T-cell (primary cell): ENCODE measurements at regions not wholly inside any gene's neighbourhood (a gene's known extent, or its start where the extent isn't known, plus 50 kb on each side); places are given as distances from the start of the nearest gene placed in this dataset.
"Not testable (repeated sequence)": the region's sequence is repeated elsewhere in the genome, so short reads cannot be mapped to it uniquely, and the experiment has no call there.

Experiments used
- ATAC-seq, 4 experiments: fragments of 200-7000 bp in 3 of 4; fragments of 150-1000 bp in 1 of 4; cut with Tn5 transposase; replicated peaks in 1 of 4; 1 replicate in 3 of 4; 2 replicates in 1 of 4; pipeline ENCODE4 v1.10.0; 2021; ENCODE audit warnings: moderate library complexity in 3 of 4, mild to moderate bottlenecking in 2 of 4, moderate number of reproducible peaks in 1 of 4
- CTCF ChIA-PET, 2 donors: fragments of 300-600 bp; sonication (Branson Sonifier 250); formaldehyde crosslinking; loops; one replicate each; lab custom pipeline; 2022; ENCODE audit warnings: antibody characterized with exemption in 2 of 2; lab: Charles Lee
- POLR2A ChIA-PET, 2 donors: fragments of 300-600 bp; sonication (Branson Sonifier 250); formaldehyde crosslinking; loops; one replicate each; lab custom pipeline; 2022; ENCODE audit warnings: antibody characterized with exemption in 2 of 2; lab: Charles Lee
- DNase-seq, 35 experiments: peaks; one replicate each; pipeline versions ENCODE4 v3.0.0 to v3.0.0-alpha.2; 2013 to 2023
- H3K27ac ChIP-seq: one replicate; pipeline ENCODE4 v1.5.1; 2013; ENCODE audit warnings: low read length
- H3K27me3 ChIP-seq, 2 experiments: replicated peaks in 1 of 2; 1 replicate in 1 of 2; 2 replicates in 1 of 2; pipeline versions ENCODE4 v1.6.1 to v1.7.0; 2013; ENCODE audit warnings: low read length in 1 of 2, mixed read lengths in 1 of 2; ENCODE audit not compliant: control insufficient read depth in 2 of 2, insufficient read depth in 2 of 2; ENCODE audit errors: extremely low read depth in 1 of 2
- H3K36me3 ChIP-seq, 2 donors: 1 replicate in 1 of 2; 2 replicates in 1 of 2; pipeline versions ENCODE4 v1.6.1 to v1.7.0; 2013; ENCODE audit warnings: low read length in 1 of 2; ENCODE audit not compliant: control insufficient read depth in 2 of 2, insufficient read depth in 1 of 2; ENCODE audit errors: extremely low read depth in 1 of 2
- H3K4me1 ChIP-seq, 2 experiments: 1 replicate in 1 of 2; 2 replicates in 1 of 2; pipeline versions ENCODE4 v1.6.1 to v1.7.0; 2013; ENCODE audit warnings: low read length in 2 of 2, mixed read lengths in 1 of 2; ENCODE audit not compliant: insufficient read depth in 2 of 2, control insufficient read depth in 1 of 2; ENCODE audit errors: extremely low read depth in 1 of 2
- H3K4me3 ChIP-seq, 2 donors: 1 replicate in 1 of 2; 2 replicates in 1 of 2; pipeline versions ENCODE4 v1.5.1 to v1.7.0; 2013; ENCODE audit warnings: mild to moderate bottlenecking in 2 of 2, low read length in 1 of 2, moderate library complexity in 1 of 2; ENCODE audit not compliant: control insufficient read depth in 1 of 2; ENCODE audit errors: extremely low read depth in 1 of 2
- H3K9me3 ChIP-seq: 2 replicates; pipeline ENCODE4 v1.7.0; 2013
- H3K27ac Mint-ChIP-seq, 2 donors: one replicate each; pipeline ENCODE4 v1.8.0; 2020 to 2021; ENCODE audit warnings: mild to moderate bottlenecking in 2 of 2, mixed read lengths in 2 of 2
- H3K27me3 Mint-ChIP-seq, 2 donors: one replicate each; pipeline ENCODE4 v1.8.0; 2021 to 2022; ENCODE audit warnings: mixed read lengths in 2 of 2
- H3K36me3 Mint-ChIP-seq: one replicate; pipeline ENCODE4 v1.8.0; 2021; ENCODE audit warnings: mixed read lengths
- H3K4me1 Mint-ChIP-seq, 3 donors: one replicate each; pipeline ENCODE4 v1.8.0; 2020 to 2022; ENCODE audit warnings: mixed read lengths in 3 of 3, mild to moderate bottlenecking in 1 of 3
- H3K4me3 Mint-ChIP-seq, 3 donors: one replicate each; pipeline ENCODE4 v1.8.0; 2020 to 2022; ENCODE audit warnings: mild to moderate bottlenecking in 3 of 3, mixed read lengths in 3 of 3, moderate library complexity in 3 of 3
- H3K9me3 Mint-ChIP-seq, 3 donors: one replicate each; pipeline ENCODE4 v1.8.0; 2020 to 2022; ENCODE audit warnings: mixed read lengths in 3 of 3
- WGBS: methylation state at CpG from one replicate; pipeline ENCODE4 v1.1.5; 2013; ENCODE audit warnings: missing lambda C conversion rate; ENCODE audit not compliant: insufficient coverage; 5-methylcytosine and 5-hydroxymethylcytosine counted together

DNA sequence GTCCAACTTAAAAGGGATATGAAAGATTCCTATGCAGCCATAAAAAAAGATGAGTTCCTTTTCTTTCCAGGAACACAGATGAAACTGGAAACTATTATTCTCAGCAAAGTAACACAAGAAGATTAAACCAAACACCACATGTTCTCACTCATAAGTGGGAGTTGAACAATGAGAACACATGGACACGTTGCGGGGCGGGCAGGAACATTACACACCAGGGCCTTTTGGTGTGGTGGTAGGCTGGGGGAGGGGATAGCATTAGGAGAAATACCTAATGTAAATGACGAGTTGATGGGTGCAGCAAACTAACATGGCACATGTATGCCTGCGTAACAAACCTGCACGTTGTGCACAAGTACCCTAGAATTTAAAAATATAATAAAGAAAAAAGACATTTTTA is 516.1 kb downstream of the LRRC70 start:
- ChIA-PET POLR2A (no interaction called here), CTCF (no interaction called here)
- no peak overlapping the region for H3K27ac Mint-ChIP-seq
- no peak for DNase-seq
- Histone ChIP-seq H3K9me3 (no peaks in the 10 kb centered on the region), H3K36me3 (no peaks in the 10 kb centered on the region), H3K4me1 (no peaks in the 10 kb centered on the region), H3K27ac (no peak overlapping the region), H3K4me3 (no peak overlapping the region), H3K27me3 (peaks cover 0 to 4% of the 10 kb centered on the region in 2 experiments)
- H3K9me3 Mint-ChIP-seq, result peaks cover 0 to 8% (median 4%) of the 10 kb centered on the region in 3 donors
- H3K36me3 Mint-ChIP-seq, result no peaks in the 10 kb centered on the region
- H3K4me1 Mint-ChIP-seq, result no peaks in the 10 kb centered on the region
- H3K4me3 Mint-ChIP-seq, result no peak overlapping the region
- WGBS, result no CpG with 5 or more reads among the region's 6 CpGs
- ATAC-seq, result no peak
- no peaks in the 10 kb centered on the region for H3K27me3 Mint-ChIP-seq

DNA sequence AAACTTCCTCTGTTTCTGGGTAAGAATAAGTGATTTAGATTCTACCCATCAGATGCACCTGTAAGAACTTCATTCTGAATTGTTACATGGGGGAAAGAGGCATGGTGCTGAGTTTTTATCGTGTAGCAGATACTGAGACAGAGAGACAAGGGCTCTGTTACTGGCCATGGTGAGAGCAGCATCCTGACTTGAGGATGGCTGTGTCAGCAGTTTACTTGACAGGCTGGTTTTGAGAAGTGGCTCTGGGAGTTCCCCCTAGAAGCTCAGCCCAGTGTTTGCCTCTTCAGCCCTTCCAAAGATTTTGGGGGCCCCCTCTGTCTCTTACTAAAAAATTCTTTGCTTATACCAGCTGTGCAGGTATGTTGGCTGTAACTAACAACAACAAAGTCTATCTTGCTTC is 510.5 kb downstream of the LRRC70 start:
- Mint-ChIP-seq H3K4me1 (no peaks in the 10 kb centered on the region), H3K27me3 (peaks cover 0 to 4% of the 10 kb centered on the region in 2 donors), H3K9me3 (peaks cover 0 to 11% (median 4%) of the 10 kb centered on the region in 3 donors), H3K4me3 (no peak overlapping the region), H3K36me3 (no peaks in the 10 kb centered on the region), H3K27ac (no peak overlapping the region)
- H3K27me3 ChIP-seq, result peaks cover 0 to 4% of the 10 kb centered on the region in 2 experiments
- ChIA-PET CTCF (no interaction called here), POLR2A (no interaction called here)
- ATAC-seq (no peak), DNase-seq (no peak)
- H3K36me3 ChIP-seq, result no peaks in the 10 kb centered on the region
- H3K27ac ChIP-seq, result no peak overlapping the region
- WGBS, result no CpG with 5 or more reads among the region's 1 CpG
- H3K4me3 ChIP-seq, result no peak overlapping the region
- H3K4me1 ChIP-seq, result no peaks in the 10 kb centered on the region
- H3K9me3 ChIP-seq, result no peaks in the 10 kb centered on the region

DNA sequence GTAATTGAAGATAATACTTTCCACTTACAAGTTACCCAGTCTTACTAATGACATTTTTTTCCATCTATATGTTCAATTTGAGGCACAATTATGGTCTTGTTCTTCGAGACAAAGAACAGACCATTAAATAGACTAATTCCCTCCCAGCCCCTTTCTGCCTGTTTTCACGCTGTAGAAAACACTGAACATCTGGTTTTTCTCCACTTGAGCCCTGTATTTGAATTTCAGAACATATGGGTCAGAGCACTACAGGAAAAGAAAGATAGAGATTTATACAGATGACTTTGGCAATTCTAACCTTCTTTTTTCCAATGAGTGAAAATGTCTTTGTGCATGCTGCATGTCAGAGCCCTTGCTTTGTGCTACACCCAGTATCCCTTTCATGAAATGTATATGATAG is 506.9 kb downstream of the LRRC70 start:
- no peak overlapping the region for H3K4me3 Mint-ChIP-seq
- POLR2A ChIA-PET, result no interaction called here
- H3K9me3 Mint-ChIP-seq, result peaks cover 0 to 5% (median 0%) of the 10 kb centered on the region in 3 donors
- H3K9me3 ChIP-seq, result no peaks in the 10 kb centered on the region
- no peaks in the 10 kb centered on the region for H3K4me1 Mint-ChIP-seq
- DNase-seq (no peak), ATAC-seq (no peak)
- CTCF ChIA-PET, result no interaction called here
- H3K27me3 ChIP-seq, result peaks cover 0 to 4% of the 10 kb centered on the region in 2 experiments
- no peaks in the 10 kb centered on the region for H3K36me3 Mint-ChIP-seq
- no peaks in the 10 kb centered on the region for H3K4me1 ChIP-seq
- H3K27ac ChIP-seq, result no peak overlapping the region
- no peak overlapping the region for H3K27ac Mint-ChIP-seq
- H3K27me3 Mint-ChIP-seq, result peaks cover 0 to 4% of the 10 kb centered on the region in 2 donors
- H3K4me3 ChIP-seq, result no peak overlapping the region
- no peaks in the 10 kb centered on the region for H3K36me3 ChIP-seq
- WGBS, result no CpG with 5 or more reads among the region's 2 CpGs

DNA sequence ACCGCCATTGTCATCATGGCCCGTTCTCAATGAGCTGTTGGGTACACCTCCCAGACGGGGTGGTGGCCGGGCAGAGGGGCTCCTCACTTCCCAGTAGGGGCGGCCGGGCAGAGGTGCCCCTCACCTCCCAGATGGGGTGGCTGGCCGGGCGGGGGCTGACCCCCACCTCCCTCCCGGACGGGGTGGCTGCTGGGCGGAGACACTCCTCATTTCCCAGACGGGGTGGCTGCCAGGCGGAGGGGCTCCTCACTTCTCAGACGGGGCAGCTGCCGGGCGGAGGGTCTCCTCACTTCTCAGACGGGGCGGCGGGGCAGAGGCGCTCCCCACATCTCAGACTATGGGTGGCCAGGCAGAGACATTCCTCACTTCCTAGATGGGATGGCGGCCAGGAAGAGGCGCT is 505.1 kb downstream of the LRRC70 start:
- H3K9me3 Mint-ChIP-seq, H3K36me3 ChIP-seq, H3K27me3 Mint-ChIP-seq, H3K4me3 ChIP-seq, H3K27ac ChIP-seq, H3K4me1 Mint-ChIP-seq, H3K9me3 ChIP-seq, ATAC-seq, POLR2A ChIA-PET, H3K36me3 Mint-ChIP-seq, H3K4me3 Mint-ChIP-seq, DNase-seq, CTCF ChIA-PET, H3K27ac Mint-ChIP-seq, H3K27me3 ChIP-seq, H3K4me1 ChIP-seq: not testable (repeated sequence)
- WGBS, result 92% methylated on average over 2 of the region's 22 CpGs

DNA sequence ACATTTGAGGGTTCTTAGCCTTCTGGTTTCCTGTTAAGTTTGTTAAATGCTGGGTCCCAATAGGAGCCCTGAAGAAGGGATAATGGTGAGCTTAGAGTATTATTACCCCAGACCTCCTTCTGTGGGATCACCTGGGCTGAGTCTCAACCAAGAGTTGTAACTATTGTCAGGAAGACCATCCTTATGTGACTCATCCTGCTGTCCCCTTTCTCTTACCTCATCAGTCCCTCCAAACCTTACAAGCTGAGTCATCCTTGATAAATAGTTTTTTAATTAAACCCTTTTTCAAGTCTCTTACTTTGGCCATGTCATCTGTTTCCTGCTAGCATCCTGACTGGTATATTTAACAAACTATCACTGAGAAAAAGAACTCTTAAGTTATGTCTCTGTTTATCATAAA is 502.8 kb downstream of the LRRC70 start:
- Histone ChIP-seq H3K4me1 (no peaks in the 10 kb centered on the region), H3K27me3 (no peaks in the 10 kb centered on the region), H3K36me3 (no peaks in the 10 kb centered on the region), H3K27ac (no peak overlapping the region), H3K9me3 (no peaks in the 10 kb centered on the region), H3K4me3 (no peak overlapping the region)
- peaks cover 0 to 4% of the 10 kb centered on the region in 2 donors for H3K27me3 Mint-ChIP-seq
- ChIA-PET POLR2A (no interaction called here), CTCF (no interaction called here)
- H3K4me1 Mint-ChIP-seq, result no peaks in the 10 kb centered on the region
- DNase-seq, result no peak
- H3K36me3 Mint-ChIP-seq, result no peaks in the 10 kb centered on the region
- H3K4me3 Mint-ChIP-seq, result no peak overlapping the region
- H3K9me3 Mint-ChIP-seq, result peaks cover 0 to 5% (median 2%) of the 10 kb centered on the region in 3 donors
- no peak for ATAC-seq
- H3K27ac Mint-ChIP-seq, result no peak overlapping the region

DNA sequence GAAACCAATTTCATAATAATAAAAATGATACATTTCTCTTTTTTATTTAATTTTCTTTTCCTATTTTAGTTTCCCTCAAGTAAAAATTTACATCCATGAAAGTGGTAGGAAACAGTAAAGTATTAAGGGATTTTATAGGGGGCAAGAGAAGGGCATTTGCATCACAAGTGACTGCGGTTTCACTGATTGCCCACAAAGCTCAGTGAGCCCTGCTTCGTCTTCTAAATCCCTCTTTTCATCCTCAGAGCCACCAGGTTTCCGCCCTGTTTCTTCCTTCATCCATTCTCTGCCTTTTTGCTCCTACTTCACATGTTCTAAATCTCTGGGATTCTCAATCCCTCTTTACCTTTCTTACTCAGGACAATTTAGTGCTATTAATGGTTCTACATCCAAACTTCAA is 491.4 kb downstream of the LRRC70 start:
- Histone ChIP-seq H3K9me3 (no peaks in the 10 kb centered on the region), H3K27ac (no peak overlapping the region), H3K36me3 (no peaks in the 10 kb centered on the region), H3K27me3 (no peaks in the 10 kb centered on the region), H3K4me3 (no peak overlapping the region), H3K4me1 (no peaks in the 10 kb centered on the region)
- Mint-ChIP-seq H3K36me3 (no peaks in the 10 kb centered on the region), H3K4me1 (no peaks in the 10 kb centered on the region), H3K27me3 (no peaks in the 10 kb centered on the region), H3K27ac (no peak overlapping the region), H3K9me3 (peaks cover 0 to 5% (median 2%) of the 10 kb centered on the region in 3 donors), H3K4me3 (no peak overlapping the region)
- WGBS, result 80% methylated on average over 1 of the region's 3 CpGs
- ATAC-seq (no peak), DNase-seq (no peak)
- CTCF ChIA-PET, result no interaction called here
- POLR2A ChIA-PET, result no interaction called here

DNA sequence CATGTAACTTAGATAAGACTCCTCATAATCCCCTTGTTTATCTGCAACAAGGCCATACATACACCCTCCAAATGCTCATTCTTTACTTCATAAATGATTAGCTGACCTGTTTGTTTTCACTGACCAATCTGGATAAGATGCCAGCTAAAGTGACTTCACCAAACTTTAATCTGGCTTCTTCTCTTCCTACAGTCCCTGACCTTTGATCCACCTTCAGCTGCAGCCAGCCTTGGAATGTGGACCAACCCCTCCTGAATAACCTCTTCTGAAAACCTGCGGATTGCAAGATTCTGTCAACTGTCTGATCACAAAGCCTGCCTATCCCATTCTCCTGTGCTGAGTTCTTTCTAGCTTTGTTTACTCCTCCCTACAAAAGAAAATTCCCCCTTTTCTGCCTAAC is 476.8 kb downstream of the LRRC70 start:
- Mint-ChIP-seq H3K27ac (no peak overlapping the region), H3K27me3 (no peaks in the 10 kb centered on the region), H3K4me3 (no peak overlapping the region), H3K9me3 (peaks cover 0 to 14% (median 3%) of the 10 kb centered on the region in 3 donors), H3K4me1 (no peaks in the 10 kb centered on the region), H3K36me3 (no peaks in the 10 kb centered on the region)
- WGBS, result 100% methylated on average over 1 of the region's 1 CpG
- Histone ChIP-seq H3K27me3 (no peaks in the 10 kb centered on the region), H3K4me1 (no peaks in the 10 kb centered on the region), H3K27ac (no peak overlapping the region), H3K4me3 (no peak overlapping the region), H3K9me3 (no peaks in the 10 kb centered on the region), H3K36me3 (no peaks in the 10 kb centered on the region)
- POLR2A ChIA-PET, result no interaction called here
- no peak for ATAC-seq
- CTCF ChIA-PET, result no interaction called here
- DNase-seq, result no peak
